ENCODE measurements at regions not wholly inside any gene's neighbourhood (a gene's known extent, or its start where the extent isn't known, plus 50 kb on each side); places are given as distances from the start of the nearest gene placed in this dataset.

GRCh38 chr4:23278845-23279244, 586.1 kb downstream of the GBA3 start:
- Histone ChIP-seq H3K27ac (ENCODE audit: low read depth in 1 of 2, low read length in 2 of 2) (no peak overlapping the region), H3K27me3 (ENCODE audit: control insufficient read depth in 4 of 4, insufficient read depth in 4 of 4, low read length in 3 of 4) (no peaks in the 10 kb centered on the region), H3K36me3 (ENCODE audit: control insufficient read depth in 4 of 4, insufficient read depth in 3 of 4, low read depth in 1 of 4, low read length in 3 of 4) (no peaks in the 10 kb centered on the region), H3K9ac (ENCODE audit: low read depth in 1 of 2, low read length in 2 of 2) (no peak overlapping the region), H3K4me3 (ENCODE audit: low read depth in 1 of 3, low read length in 3 of 3) (no peak overlapping the region), H3K4me1 (ENCODE audit: control insufficient read depth in 4 of 4, insufficient read depth in 4 of 4, low read length in 3 of 4) (no peaks in the 10 kb centered on the region), H3K9me3 (ENCODE audit: control insufficient read depth in 4 of 4, low read length in 3 of 4) (no peaks in the 10 kb centered on the region)
- no peak for DNase-seq (ENCODE audit: low spot score)
- WGBS: 87% methylated on average over 2 of the region's 2 CpGs
- TF ChIP-seq RXRA (IDR thresholded peaks at IDR 0.05) (no peak), SP1 (IDR thresholded peaks at IDR 0.05) (no peak), FOXA2 (IDR thresholded peaks at IDR 0.05) (no peak), FOXA1 (IDR thresholded peaks at IDR 0.05) (no peak), ZBTB33 (IDR thresholded peaks at IDR 0.05) (no peak), YY1 (IDR thresholded peaks at IDR 0.05) (no peak), HNF4G (IDR thresholded peaks at IDR 0.05) (no peak), TAF1 (conservative IDR thresholded peaks at IDR 0.05) (no peak), ATF3 (IDR thresholded peaks at IDR 0.05) (no peak), JUND (IDR thresholded peaks at IDR 0.05) (no peak)

DNA sequence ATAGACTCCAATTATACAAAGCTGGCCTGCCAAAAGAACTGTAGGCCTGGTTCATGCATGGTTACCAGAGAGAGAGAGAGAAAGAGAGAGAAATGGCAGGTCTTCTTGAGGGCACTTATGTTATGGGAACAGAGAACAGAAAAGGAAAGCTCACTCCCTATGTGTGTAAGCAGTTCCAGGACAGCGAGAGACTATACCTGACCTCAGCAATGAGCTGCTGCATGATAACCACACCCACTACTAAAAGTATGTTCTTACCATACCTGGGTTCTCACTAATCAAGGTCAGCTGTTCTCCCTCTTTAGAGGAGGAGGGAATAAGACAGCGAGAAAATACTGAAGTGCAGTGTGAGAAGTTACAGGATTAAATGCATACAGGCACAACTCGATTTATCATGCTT, 583.3 kb downstream of the GBA3 start:
- H3K36me3 ChIP-seq (ENCODE audit: control insufficient read depth in 4 of 4, insufficient read depth in 3 of 4, low read depth in 1 of 4, low read length in 3 of 4): no peaks in the 10 kb centered on the region
- no peaks in the 10 kb centered on the region for H3K4me1 ChIP-seq (ENCODE audit: control insufficient read depth in 4 of 4, insufficient read depth in 4 of 4, low read length in 3 of 4)
- H3K27ac ChIP-seq (ENCODE audit: low read depth in 1 of 2, low read length in 2 of 2): no peak overlapping the region
- H3K9me3 ChIP-seq (ENCODE audit: control insufficient read depth in 4 of 4, low read length in 3 of 4): no peaks in the 10 kb centered on the region
- 84% methylated on average over 3 of the region's 3 CpGs for WGBS
- H3K27me3 ChIP-seq (ENCODE audit: control insufficient read depth in 4 of 4, insufficient read depth in 4 of 4, low read length in 3 of 4): no peaks in the 10 kb centered on the region
- TF ChIP-seq SP1 (IDR thresholded peaks at IDR 0.05) (no peak), TAF1 (conservative IDR thresholded peaks at IDR 0.05) (no peak), YY1 (IDR thresholded peaks at IDR 0.05) (no peak), FOXA2 (IDR thresholded peaks at IDR 0.05) (no peak), JUND (IDR thresholded peaks at IDR 0.05) (no peak), RXRA (IDR thresholded peaks at IDR 0.05) (no peak), FOXA1 (IDR thresholded peaks at IDR 0.05) (no peak), GABPA (IDR thresholded peaks at IDR 0.05 in 1 of 2, conservative IDR thresholded peaks at IDR 0.05 in 1 of 2) (no peak), ZBTB33 (IDR thresholded peaks at IDR 0.05) (no peak), HNF4A (conservative IDR thresholded peaks at IDR 0.05) (no peak), NR2F2 (IDR thresholded peaks at IDR 0.05) (no peak), RAD21 (IDR thresholded peaks at IDR 0.05) (no peak), HNF4G (IDR thresholded peaks at IDR 0.05) (no peak)
- TF ChIP-seq, protein P1, sequence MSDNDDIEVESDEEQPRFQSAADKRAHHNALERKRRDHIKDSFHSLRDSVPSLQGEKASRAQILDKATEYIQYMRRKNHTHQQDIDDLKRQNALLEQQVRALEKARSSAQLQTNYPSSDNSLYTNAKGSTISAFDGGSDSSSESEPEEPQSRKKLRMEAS (IDR thresholded peaks at IDR 0.05): no peak
- H3K4me3 ChIP-seq (ENCODE audit: low read depth in 1 of 3, low read length in 3 of 3): no peak overlapping the region
- no peak for DNase-seq (ENCODE audit: low spot score)
- no peak overlapping the region for H3K9ac ChIP-seq (ENCODE audit: low read depth in 1 of 2, low read length in 2 of 2)

- Histone ChIP-seq H3K27me3 (ENCODE audit: control insufficient read depth in 4 of 4, insufficient read depth in 4 of 4, low read length in 3 of 4) (no peaks in the 10 kb centered on the region), H3K4me3 (ENCODE audit: low read depth in 1 of 3, low read length in 3 of 3) (no peak overlapping the region), H3K4me1 (ENCODE audit: control insufficient read depth in 4 of 4, insufficient read depth in 4 of 4, low read length in 3 of 4) (no peaks in the 10 kb centered on the region), H3K27ac (ENCODE audit: low read depth in 1 of 2, low read length in 2 of 2) (no peak overlapping the region), H3K9ac (ENCODE audit: low read depth in 1 of 2, low read length in 2 of 2) (no peak overlapping the region), H3K36me3 (ENCODE audit: control insufficient read depth in 4 of 4, insufficient read depth in 3 of 4, low read depth in 1 of 4, low read length in 3 of 4) (no peaks in the 10 kb centered on the region), H3K9me3 (ENCODE audit: control insufficient read depth in 4 of 4, low read length in 3 of 4) (no peaks in the 10 kb centered on the region)
- no peak for TF ChIP-seq EGR1 (IDR thresholded peaks at IDR 0.05; ENCODE audit: low read depth in 2 of 2)
- no peak for TF ChIP-seq YY1 (IDR thresholded peaks at IDR 0.05)
- no peak for TF ChIP-seq ZBTB33 (IDR thresholded peaks at IDR 0.05)
- TF ChIP-seq, protein P1 (IDR thresholded peaks at IDR 0.05): no peak
- no peak for TF ChIP-seq FOXA2 (IDR thresholded peaks at IDR 0.05)
- no peak for TF ChIP-seq HNF4G (IDR thresholded peaks at IDR 0.05)
- TF ChIP-seq FOXA1 (IDR thresholded peaks at IDR 0.05): no peak
- no peak for TF ChIP-seq NR2F2 (IDR thresholded peaks at IDR 0.05)
- TF ChIP-seq JUND (IDR thresholded peaks at IDR 0.05): no peak
- TF ChIP-seq, protein P2, sequence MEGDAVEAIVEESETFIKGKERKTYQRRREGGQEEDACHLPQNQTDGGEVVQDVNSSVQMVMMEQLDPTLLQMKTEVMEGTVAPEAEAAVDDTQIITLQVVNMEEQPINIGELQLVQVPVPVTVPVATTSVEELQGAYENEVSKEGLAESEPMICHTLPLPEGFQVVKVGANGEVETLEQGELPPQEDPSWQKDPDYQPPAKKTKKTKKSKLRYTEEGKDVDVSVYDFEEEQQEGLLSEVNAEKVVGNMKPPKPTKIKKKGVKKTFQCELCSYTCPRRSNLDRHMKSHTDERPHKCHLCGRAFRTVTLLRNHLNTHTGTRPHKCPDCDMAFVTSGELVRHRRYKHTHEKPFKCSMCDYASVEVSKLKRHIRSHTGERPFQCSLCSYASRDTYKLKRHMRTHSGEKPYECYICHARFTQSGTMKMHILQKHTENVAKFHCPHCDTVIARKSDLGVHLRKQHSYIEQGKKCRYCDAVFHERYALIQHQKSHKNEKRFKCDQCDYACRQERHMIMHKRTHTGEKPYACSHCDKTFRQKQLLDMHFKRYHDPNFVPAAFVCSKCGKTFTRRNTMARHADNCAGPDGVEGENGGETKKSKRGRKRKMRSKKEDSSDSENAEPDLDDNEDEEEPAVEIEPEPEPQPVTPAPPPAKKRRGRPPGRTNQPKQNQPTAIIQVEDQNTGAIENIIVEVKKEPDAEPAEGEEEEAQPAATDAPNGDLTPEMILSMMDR (IDR thresholded peaks at IDR 0.05; ENCODE audit: low read depth, low read length, missing input control): no peak
- no peak for TF ChIP-seq RXRA (IDR thresholded peaks at IDR 0.05)
- TF ChIP-seq HNF4A (conservative IDR thresholded peaks at IDR 0.05): no peak
- TF ChIP-seq SP1 (IDR thresholded peaks at IDR 0.05): no peak
- no peak for DNase-seq (ENCODE audit: low spot score)
- WGBS: 24% methylated on average over 1 of the region's 1 CpG
These were observed 576.8 kb downstream of the GBA3 start for GRCh38 chr4:23269566-23269965.
